Kidney (tissue), 13 donors: ENCODE measurements at regions not wholly inside any gene's neighbourhood (a gene's known extent, or its start where the extent isn't known, plus 50 kb on each side); places are given as distances from the start of the nearest gene placed in this dataset.

Experiments
- DNase-seq, 5 donors: peaks; one replicate each; pipeline ENCODE4 v3.0.0-alpha.2; 2013 to 2020
- FAIRE-seq: peaks from 2 replicates; lab custom pipeline; 2012; peaks lifted over from hg19 to GRCh38; lab: Jason Lieb, UNC
- H3K27ac ChIP-seq, 2 donors: one replicate each; pipeline ENCODE4 v1.7.0; 2013; ENCODE audit warnings: low read depth in 2 of 2, low read length in 2 of 2, inconsistent platforms in 1 of 2
- H3K27me3 ChIP-seq: one replicate; pipeline ENCODE4 v1.7.1; 2013; ENCODE audit warnings: low read length, inconsistent platforms; ENCODE audit not compliant: control insufficient read depth, insufficient read depth
- H3K36me3 ChIP-seq, 3 donors: one replicate each; pipeline versions ENCODE4 v1.7.0 to v1.7.1; 2013; ENCODE audit warnings: low read length in 3 of 3, control low read depth in 1 of 3, inconsistent platforms in 1 of 3; ENCODE audit not compliant: insufficient read depth in 3 of 3, control insufficient read depth in 2 of 3
- H3K4me1 ChIP-seq, 3 donors: one replicate each; pipeline versions ENCODE4 v1.7.0 to v1.7.1; 2013; ENCODE audit warnings: low read length in 3 of 3, inconsistent platforms in 1 of 3, low read depth in 1 of 3; ENCODE audit not compliant: control insufficient read depth in 2 of 3, insufficient read depth in 2 of 3
- H3K4me3 ChIP-seq, 3 donors: one replicate each; pipeline versions ENCODE4 v1.7.0 to v1.8.1; 2013; ENCODE audit warnings: low read length in 3 of 3, control low read depth in 1 of 3, inconsistent platforms in 1 of 3
- H3K9ac ChIP-seq, 3 donors: one replicate each; pipeline versions ENCODE4 v1.7.0 to v1.7.1; 2013; ENCODE audit warnings: low read length in 3 of 3, control low read depth in 1 of 3, inconsistent platforms in 1 of 3
- H3K9me3 ChIP-seq, 3 donors: one replicate each; pipeline versions ENCODE4 v1.7.0 to v1.7.1; 2013; ENCODE audit warnings: low read length in 3 of 3, control low read depth in 1 of 3, inconsistent platforms in 1 of 3; ENCODE audit not compliant: control insufficient read depth in 2 of 3, insufficient read depth in 1 of 3
- CTCF ChIP-seq: IDR thresholded peaks from 3 replicates; pipeline ENCODE4 v1.5.1; 2012; ENCODE audit warnings: mild to moderate bottlenecking, moderate library complexity, borderline replicate concordance; ENCODE audit not compliant: insufficient read depth; ENCODE audit errors: extremely low read depth
- intact Hi-C: fragments of 100-400 bp; cut with DNase I; formaldehyde crosslinking; loops from one replicate; pipeline ENCODE4 v1.11.1; 2022
- donor health status: control.
- donor health status: control.
- donor health status: control.
- donor health status: control.
- donor health status: control.
- donor health status: DM: yes; HTN: yes; CAD: no.
- donor health status: Normal renal cell carcinoma (clear cell type).

DNA sequence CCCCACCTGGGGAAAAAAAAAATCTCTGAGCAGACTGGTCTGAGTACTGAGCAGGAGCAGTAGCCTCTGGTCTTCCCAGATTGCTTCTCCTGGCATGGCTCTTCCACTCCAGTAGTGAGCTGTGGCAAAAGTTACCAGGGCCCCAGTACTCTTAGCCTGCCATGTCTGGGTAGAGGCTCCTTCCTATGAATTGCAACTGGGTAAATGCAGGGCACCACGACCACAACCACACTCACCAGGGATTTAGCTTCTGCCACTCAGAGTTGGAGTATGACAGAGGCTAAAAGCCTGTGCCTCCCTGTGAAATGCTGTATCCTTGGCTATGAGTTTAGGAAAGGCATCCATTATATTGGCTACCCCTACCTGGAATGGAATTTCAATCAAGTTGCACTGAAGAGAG is 67.9 kb upstream of the CCDC54 start:
- no peaks in the 10 kb centered on the region for H3K4me1 ChIP-seq
- no peak for DNase-seq
- intact Hi-C loops: no loop called here
- H3K36me3 ChIP-seq: no peaks in the 10 kb centered on the region
- TF ChIP-seq CTCF: no peak
- FAIRE-seq: no peak
- H3K4me3 ChIP-seq: no peak overlapping the region
- H3K27me3 ChIP-seq: no peaks in the 10 kb centered on the region
- no peaks in the 10 kb centered on the region for H3K9me3 ChIP-seq
- no peak overlapping the region for H3K9ac ChIP-seq
- H3K27ac ChIP-seq: no peak overlapping the region

DNA sequence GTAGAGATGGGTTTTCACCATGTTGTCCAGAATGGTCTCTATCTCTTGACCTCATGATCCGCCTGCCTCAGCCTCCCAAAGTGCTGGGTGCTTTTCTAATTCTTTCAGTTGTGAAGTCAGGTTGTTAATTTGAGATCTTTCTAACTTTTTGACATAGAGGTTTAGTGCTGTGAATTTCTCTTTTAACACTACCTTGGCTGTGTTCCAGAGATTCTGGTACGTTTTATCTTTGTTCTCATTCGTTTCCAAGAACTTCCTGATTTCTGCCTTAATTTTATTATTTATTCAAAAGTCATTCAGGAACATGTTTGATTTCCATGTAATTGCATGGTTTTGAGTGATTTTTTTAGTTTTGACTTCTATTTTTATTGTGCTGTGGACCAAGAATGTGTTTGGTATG is 63.5 kb upstream of the CCDC54 start:
- no peaks in the 10 kb centered on the region for H3K27me3 ChIP-seq
- TF ChIP-seq CTCF: no peak
- H3K4me3 ChIP-seq: no peak overlapping the region
- no peaks in the 10 kb centered on the region for H3K36me3 ChIP-seq
- intact Hi-C loops: no loop called here
- no peaks in the 10 kb centered on the region for H3K4me1 ChIP-seq
- DNase-seq (no peak), FAIRE-seq (no peak)
- no peak overlapping the region for H3K9ac ChIP-seq
- no peak overlapping the region for H3K27ac ChIP-seq
- H3K9me3 ChIP-seq: no peaks in the 10 kb centered on the region

GRCh38 chr3:107315141-107315540 is 62.1 kb upstream of the CCDC54 start:
- intact Hi-C loops: no loop called here
- no peaks in the 10 kb centered on the region for H3K36me3 ChIP-seq
- H3K27me3 ChIP-seq: no peaks in the 10 kb centered on the region
- no peak overlapping the region for H3K27ac ChIP-seq
- no peak overlapping the region for H3K9ac ChIP-seq
- FAIRE-seq (no peak), DNase-seq (no peak)
- H3K4me3 ChIP-seq: no peak overlapping the region
- H3K9me3 ChIP-seq: no peaks in the 10 kb centered on the region
- TF ChIP-seq CTCF: no peak
- no peaks in the 10 kb centered on the region for H3K4me1 ChIP-seq

- H3K27me3 ChIP-seq: no peaks in the 10 kb centered on the region
- FAIRE-seq (no peak), DNase-seq (no peak)
- H3K9ac ChIP-seq: no peak overlapping the region
- no peak overlapping the region for H3K27ac ChIP-seq
- H3K4me1 ChIP-seq: no peaks in the 10 kb centered on the region
- no peaks in the 10 kb centered on the region for H3K9me3 ChIP-seq
- intact Hi-C loops: no loop called here
- no peaks in the 10 kb centered on the region for H3K36me3 ChIP-seq
- H3K4me3 ChIP-seq: no peak overlapping the region
- no peak for TF ChIP-seq CTCF
Observed at GRCh38 chr3:107323723-107324122, 53.5 kb upstream of the CCDC54 start.
